Prostate gland (tissue), 2 donors: ENCODE measurements at regions not wholly inside any gene's neighbourhood (a gene's known extent, or its start where the extent isn't known, plus 50 kb on each side); places are given as distances from the start of the nearest gene placed in this dataset.

Experiments
- CTCF ChIP-seq, 4 experiments: fragments of 200-600 bp in 2 of 4; fragments of 450-650 bp in 2 of 4; sonication (generic) in 2 of 4; IDR thresholded peaks; 1 replicate in 3 of 4; 2 replicates in 1 of 4; pipeline ENCODE4 v1.5.1; 2016 to 2019; ENCODE audit warnings: antibody characterized with exemption in 4 of 4, mild to moderate bottlenecking in 2 of 4, moderate library complexity in 2 of 4
- POLR2A ChIP-seq: fragments of 450-650 bp; IDR thresholded peaks from one replicate; pipeline ENCODE4 v1.6.1; 2016; ENCODE audit warnings: antibody characterized with exemption, mild to moderate bottlenecking

GRCh38 chr10:128481152-128481840 is 355.1 kb upstream of the MKI67 start:
- TF ChIP-seq CTCF (IDR thresholded peaks at IDR 0.05), result no peak
- no peak for TF ChIP-seq POLR2A
